Body of pancreas (tissue), 4 donors: ENCODE measurements at regions not wholly inside any gene's neighbourhood (a gene's known extent, or its start where the extent isn't known, plus 50 kb on each side); places are given as distances from the start of the nearest gene placed in this dataset.

Experiments used
- POLR2A ChIP-seq, 3 donors: fragments of 450-650 bp; IDR thresholded peaks; one replicate each; pipeline ENCODE4 v1.6.1; 2016; ENCODE audit warnings: antibody characterized with exemption in 3 of 3, mild to moderate bottlenecking in 2 of 3
- TF ChIP-seq, protein P1 (sequence below), 7 experiments: fragments of 450-650 bp in 4 of 7; fragments of 200-600 bp in 3 of 7; sonication (generic) in 3 of 7; IDR thresholded peaks; one replicate each; pipeline ENCODE4 v1.5.1; 2016 to 2019; ENCODE audit warnings: antibody characterized with exemption in 7 of 7

DNA sequence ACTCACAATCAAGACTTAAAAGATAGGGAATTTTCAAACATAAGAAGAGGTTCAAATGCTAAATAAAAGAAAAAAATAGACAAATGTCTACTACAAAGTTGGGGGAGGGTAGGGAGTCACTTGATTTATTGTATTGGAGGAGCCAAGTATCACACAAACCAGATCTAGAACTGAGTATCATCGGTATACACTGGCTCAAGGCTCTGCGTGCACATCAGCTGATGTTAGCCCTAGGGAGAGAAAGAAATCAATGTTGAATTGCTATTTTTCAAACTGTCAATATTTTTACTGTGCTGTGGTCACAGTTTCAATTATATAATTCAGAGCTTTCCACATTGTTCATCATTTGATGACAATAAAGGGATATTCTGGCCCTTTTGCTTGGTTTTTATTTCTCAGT lies 54.9 kb upstream of the RXFP2 start:
- TF ChIP-seq, protein P1, sequence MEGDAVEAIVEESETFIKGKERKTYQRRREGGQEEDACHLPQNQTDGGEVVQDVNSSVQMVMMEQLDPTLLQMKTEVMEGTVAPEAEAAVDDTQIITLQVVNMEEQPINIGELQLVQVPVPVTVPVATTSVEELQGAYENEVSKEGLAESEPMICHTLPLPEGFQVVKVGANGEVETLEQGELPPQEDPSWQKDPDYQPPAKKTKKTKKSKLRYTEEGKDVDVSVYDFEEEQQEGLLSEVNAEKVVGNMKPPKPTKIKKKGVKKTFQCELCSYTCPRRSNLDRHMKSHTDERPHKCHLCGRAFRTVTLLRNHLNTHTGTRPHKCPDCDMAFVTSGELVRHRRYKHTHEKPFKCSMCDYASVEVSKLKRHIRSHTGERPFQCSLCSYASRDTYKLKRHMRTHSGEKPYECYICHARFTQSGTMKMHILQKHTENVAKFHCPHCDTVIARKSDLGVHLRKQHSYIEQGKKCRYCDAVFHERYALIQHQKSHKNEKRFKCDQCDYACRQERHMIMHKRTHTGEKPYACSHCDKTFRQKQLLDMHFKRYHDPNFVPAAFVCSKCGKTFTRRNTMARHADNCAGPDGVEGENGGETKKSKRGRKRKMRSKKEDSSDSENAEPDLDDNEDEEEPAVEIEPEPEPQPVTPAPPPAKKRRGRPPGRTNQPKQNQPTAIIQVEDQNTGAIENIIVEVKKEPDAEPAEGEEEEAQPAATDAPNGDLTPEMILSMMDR (IDR thresholded peaks at IDR 0.05): no peak
- no peak for TF ChIP-seq POLR2A (IDR thresholded peaks at IDR 0.05)
